ENCODE measurements at regions not wholly inside any gene's neighbourhood (a gene's known extent, or its start where the extent isn't known, plus 50 kb on each side); places are given as distances from the start of the nearest gene placed in this dataset.
A peak's percentile ranks its signal among the peaks of the same experiment; 100 is the strongest.
"Not testable (repeated sequence)": the region's sequence is repeated elsewhere in the genome, so short reads cannot be mapped to it uniquely, and the experiment has no call there.

DNA sequence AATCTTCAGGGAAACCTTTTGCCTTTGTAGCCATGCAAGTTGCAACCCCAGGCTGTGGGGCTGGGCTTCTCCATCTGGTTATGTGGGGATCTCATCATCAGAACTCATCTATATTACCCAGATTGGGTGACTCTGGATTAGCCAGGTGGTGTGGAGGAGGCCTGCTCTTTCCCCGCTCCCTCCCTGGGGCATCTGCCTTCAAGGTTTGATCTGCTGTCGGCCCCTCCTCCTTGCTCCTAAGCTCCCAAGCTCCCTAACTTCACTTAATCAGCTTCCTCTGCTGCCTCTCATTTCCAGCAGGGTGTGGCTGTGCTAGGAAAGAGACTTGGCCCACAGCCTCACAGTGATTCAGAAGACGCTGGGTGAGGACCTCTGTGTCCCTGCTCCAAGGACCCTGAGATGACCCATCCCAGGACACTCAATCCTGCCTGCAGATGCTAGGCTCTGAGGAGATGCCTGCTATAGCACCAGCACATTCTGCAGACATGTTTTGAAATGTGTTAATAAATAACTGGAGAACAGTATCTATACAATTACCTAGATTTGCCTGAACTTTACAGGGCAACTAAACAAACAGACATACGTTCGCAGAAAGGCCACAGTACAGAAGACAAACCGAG is 392.1 kb upstream of the PODXL start:
- Histone ChIP-seq H3K27me3 (no peaks in the 10 kb centered on the region), H3K9me3 (no peaks in the 10 kb centered on the region), H3K36me3 (no peaks in the 10 kb centered on the region), H3K4me3 (no peak overlapping the region)
- DNase-seq = peak; percentile 47

DNA sequence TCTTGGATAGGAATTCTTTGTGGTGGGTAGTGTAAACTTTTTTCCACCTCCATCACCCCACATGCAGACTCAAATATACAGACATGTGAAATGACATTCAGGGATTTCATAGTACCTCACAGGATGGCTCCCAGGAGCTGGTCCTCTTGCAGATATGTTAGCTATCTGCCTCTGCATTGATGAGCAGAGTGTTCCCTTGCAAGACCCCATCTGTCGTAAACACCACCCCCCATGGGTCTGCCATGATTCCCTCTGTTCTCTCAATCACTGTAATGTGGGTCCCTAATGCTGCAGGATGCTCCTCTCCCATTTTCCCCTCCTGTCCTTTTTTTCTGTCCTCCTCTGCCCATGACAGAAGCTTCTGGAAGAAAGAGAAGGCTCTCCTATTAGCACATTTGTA is 391.2 kb upstream of the PODXL start:
- Histone ChIP-seq H3K4me3 (no peak overlapping the region), H3K36me3 (no peaks in the 10 kb centered on the region), H3K27me3 (no peaks in the 10 kb centered on the region), H3K9me3 (no peaks in the 10 kb centered on the region)
- DNase-seq = no peak

DNA sequence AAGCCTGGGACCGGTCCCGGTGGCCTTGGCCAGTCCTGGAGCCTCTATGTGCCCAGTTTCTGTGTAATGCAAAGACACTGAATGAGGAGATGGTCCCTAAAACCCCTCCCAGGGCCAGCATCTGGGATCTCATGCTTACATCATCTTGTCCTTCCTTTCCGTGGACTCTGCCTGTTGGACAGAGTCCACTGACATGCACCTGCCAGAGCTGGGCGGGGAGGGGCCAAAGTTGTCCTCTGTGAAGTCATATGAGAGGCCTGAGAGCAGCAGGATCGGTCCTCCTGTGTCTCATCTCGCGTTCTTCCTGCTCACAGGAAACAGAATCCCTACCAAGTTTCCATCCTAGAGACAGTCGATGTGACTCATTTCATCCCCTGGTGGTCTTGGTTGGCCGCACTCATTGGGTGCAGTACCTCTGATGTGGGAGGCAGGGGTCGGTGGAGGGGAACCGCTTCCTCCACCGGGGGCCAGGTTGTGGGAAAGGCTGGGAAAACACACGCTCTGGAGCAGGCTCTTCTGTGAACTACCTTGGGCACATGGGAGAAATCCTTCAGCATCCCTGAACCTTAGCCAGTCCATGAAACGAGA is 389.6 kb upstream of the PODXL start:
- H3K36me3 ChIP-seq = no peaks in the 10 kb centered on the region
- H3K27me3 ChIP-seq = no peaks in the 10 kb centered on the region
- H3K4me3 ChIP-seq = no peak overlapping the region
- DNase-seq = no peak
- no peaks in the 10 kb centered on the region for H3K9me3 ChIP-seq

GRCh38 chr7:131945313-131945911 is 389.0 kb upstream of the PODXL start:
- no peaks in the 10 kb centered on the region for H3K27me3 ChIP-seq
- DNase-seq = peak; percentile 42
- no peak overlapping the region for H3K4me3 ChIP-seq
- H3K36me3 ChIP-seq = no peaks in the 10 kb centered on the region
- H3K9me3 ChIP-seq = no peaks in the 10 kb centered on the region

- no peak for DNase-seq
- no peaks in the 10 kb centered on the region for H3K36me3 ChIP-seq
- H3K27me3 ChIP-seq = no peaks in the 10 kb centered on the region
- no peaks in the 10 kb centered on the region for H3K9me3 ChIP-seq
- no peak overlapping the region for H3K4me3 ChIP-seq
Observed at GRCh38 chr7:131944556-131945069, 388.2 kb upstream of the PODXL start.

DNA sequence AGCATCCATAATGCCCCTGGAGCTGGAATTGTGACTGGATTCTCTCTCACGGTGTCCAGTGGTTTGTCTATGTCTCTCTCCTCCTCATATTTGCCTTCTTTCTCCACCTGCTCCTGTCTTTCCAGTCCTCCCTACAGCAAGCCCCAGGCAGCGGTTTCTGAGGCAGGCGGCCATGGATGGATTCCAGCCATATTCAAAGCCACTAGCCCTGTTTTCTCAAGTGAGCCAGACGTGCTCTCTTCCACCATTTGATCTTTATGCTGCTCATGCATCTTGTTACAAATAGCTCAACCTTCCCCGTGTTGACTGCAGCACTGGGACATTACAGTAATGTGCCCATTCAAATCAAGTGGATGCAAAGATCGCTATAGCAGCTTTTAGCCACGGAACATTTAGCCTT is 387.2 kb upstream of the PODXL start:
- H3K4me3 ChIP-seq = no peak overlapping the region
- no peaks in the 10 kb centered on the region for H3K9me3 ChIP-seq
- H3K27me3 ChIP-seq = no peaks in the 10 kb centered on the region
- no peaks in the 10 kb centered on the region for H3K36me3 ChIP-seq
- DNase-seq = no peak

GRCh38 chr7:131943211-131943610 is 386.8 kb upstream of the PODXL start:
- Histone ChIP-seq H3K9me3 (no peaks in the 10 kb centered on the region), H3K4me3 (no peak overlapping the region), H3K36me3 (no peaks in the 10 kb centered on the region), H3K27me3 (no peaks in the 10 kb centered on the region)
- no peak for DNase-seq

- Histone ChIP-seq H3K9me3 (no peaks in the 10 kb centered on the region), H3K4me3 (no peak overlapping the region), H3K27me3 (no peaks in the 10 kb centered on the region), H3K36me3 (no peaks in the 10 kb centered on the region)
- no peak for DNase-seq
Observed at GRCh38 chr7:131942287-131943150, 386.1 kb upstream of the PODXL start.

DNA sequence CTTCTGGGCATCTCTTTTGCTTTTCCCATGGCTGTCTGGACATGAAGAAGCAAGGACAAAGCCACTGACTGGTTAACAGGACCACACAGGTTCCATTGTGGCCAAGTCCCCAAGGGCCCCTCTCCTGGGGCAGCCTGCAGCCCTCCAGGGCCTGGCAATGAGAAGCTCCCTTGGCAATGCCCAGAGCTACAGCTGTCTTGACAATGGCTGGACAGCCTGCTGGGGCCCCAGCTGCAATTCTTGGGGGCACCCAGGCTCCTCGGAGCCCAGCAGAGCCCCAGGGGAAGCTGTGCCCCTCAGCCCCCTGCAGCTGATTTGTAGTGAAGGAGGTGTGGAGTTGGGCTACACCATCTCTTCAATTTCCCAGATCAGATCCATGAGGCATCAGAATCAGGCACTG is 384.9 kb upstream of the PODXL start:
- no peaks in the 10 kb centered on the region for H3K27me3 ChIP-seq
- H3K9me3 ChIP-seq = no peaks in the 10 kb centered on the region
- no peak overlapping the region for H3K4me3 ChIP-seq
- no peak for DNase-seq
- H3K36me3 ChIP-seq = no peaks in the 10 kb centered on the region

DNA sequence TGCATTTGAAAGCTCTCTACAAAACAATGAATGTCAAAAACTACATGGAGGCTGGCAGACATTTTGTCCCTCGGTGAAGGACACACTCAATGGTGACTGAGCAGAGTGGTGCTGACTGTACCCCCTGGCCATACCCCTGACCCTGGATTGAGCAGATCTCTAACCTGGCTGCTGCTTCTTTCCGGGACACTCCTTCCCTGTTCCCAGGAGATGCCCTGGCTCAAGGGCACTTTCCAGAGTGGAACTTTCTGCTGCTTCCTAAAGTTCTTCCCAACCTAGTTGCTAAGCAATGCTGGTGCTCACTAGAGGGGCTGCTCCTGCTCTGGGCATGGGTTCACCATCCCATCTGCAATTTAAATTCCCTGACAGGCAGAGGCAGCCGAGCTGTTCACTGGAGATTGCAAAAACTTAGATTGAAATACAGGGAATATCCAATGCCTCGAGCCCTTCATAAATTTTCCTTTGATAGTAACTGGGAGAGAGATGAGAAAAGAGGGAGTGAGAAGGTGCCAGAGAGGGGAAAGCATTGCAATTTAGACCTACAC is 384.3 kb upstream of the PODXL start:
- H3K27me3 ChIP-seq = no peaks in the 10 kb centered on the region
- H3K36me3 ChIP-seq = no peaks in the 10 kb centered on the region
- DNase-seq = no peak
- no peaks in the 10 kb centered on the region for H3K9me3 ChIP-seq
- H3K4me3 ChIP-seq = no peak overlapping the region

DNA sequence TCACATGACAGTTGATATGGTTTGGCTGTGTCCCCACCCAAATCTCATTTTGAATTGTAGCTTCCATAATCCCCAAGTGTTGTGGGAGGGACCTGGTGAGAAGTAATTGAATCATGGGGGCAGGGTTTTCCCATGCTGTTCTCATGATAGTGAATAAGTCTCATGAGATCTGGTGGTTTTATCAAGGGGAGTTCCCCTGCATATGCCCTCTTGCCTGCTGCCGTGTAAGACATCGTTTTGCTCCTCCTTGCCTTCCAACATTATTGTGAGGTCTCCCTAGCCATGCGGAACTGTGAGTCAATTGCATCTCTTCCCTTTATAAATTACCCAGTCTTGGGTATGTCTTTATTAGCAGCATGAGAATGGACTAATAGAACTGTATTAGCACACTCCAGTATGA is 382.4 kb upstream of the PODXL start:
- not testable (repeated sequence) for H3K4me3 ChIP-seq, H3K27me3 ChIP-seq, DNase-seq, H3K36me3 ChIP-seq, H3K9me3 ChIP-seq

DNA sequence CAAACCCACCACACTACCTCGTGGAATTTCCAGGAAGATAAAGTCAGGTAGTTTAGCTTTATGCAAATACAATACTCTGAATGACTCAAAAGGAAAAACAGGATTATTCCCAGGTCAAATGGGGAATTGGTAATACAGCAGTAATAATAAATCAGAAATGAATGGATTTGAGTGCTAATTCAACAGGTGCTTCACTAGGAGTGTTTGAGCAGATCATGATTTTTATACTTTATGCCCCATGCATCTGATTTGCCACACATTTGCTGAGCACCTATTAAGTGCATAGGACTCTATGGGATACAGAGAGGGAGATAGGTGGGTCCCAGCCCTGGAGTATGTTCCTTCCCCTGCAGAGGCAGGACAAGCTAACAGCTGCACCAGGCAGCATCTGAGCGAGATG is 381.4 kb upstream of the PODXL start:
- no peaks in the 10 kb centered on the region for H3K36me3 ChIP-seq
- DNase-seq = no peak

DNA sequence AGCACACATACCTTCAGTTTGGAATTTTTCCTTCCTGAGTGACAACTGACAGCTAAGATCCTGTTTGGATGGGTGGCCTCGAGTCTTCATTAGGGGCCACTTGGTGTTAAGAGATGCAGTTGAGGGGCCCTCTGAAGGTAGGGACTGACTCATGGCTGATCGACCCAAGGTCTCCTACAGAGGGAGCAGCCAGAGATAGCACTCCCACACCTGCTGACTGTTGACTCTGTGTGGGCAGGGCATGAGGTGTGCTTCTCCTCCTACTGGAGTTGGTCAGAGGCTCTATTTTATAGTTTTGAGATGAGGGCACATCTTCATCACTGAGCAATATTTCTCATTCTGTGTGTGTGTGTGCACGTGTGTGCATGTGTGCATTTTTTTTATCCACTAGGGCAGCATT is 378.8 kb upstream of the PODXL start:
- DNase-seq = no peak
- H3K9me3 ChIP-seq = no peaks in the 10 kb centered on the region
- H3K4me3 ChIP-seq = no peak overlapping the region
- no peaks in the 10 kb centered on the region for H3K36me3 ChIP-seq
- no peaks in the 10 kb centered on the region for H3K27me3 ChIP-seq

More for the DNA sequence above, 381.4 kb upstream of the PODXL start:
- Histone ChIP-seq H3K9me3 (no peaks in the 10 kb centered on the region), H3K4me3 (no peak overlapping the region), H3K27me3 (no peaks in the 10 kb centered on the region)

GRCh38 chr7:131934452-131934851 is 378.0 kb upstream of the PODXL start:
- H3K4me3 ChIP-seq = no peak overlapping the region
- DNase-seq = no peak
- H3K27me3 ChIP-seq = no peaks in the 10 kb centered on the region
- H3K36me3 ChIP-seq = no peaks in the 10 kb centered on the region
- no peaks in the 10 kb centered on the region for H3K9me3 ChIP-seq

DNA sequence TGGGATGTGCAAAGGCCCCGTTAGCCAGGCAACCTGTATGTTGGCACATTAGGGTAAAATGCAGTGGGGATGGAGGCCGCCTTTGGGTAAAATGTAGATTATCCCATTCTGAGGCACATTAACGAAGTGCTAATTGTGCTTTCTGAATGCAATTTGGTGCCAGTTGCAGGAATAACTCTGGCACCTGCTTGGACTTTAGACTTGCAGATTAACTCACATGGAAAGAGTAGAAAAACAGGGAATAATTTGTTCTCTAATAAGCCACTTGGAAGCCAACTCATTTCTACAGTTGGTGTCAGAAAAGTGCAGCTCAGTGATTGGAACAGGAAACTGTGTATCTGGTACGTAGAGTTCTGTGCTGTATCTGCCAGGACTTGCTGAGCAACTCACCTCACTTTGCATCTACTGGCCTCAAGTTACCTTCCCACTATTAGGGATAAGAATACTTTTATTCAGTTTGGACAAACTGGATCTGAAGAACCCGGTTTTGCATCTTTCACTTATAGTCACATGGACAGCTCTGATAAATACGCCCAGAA is 377.4 kb upstream of the PODXL start:
- Histone ChIP-seq H3K27me3 (no peaks in the 10 kb centered on the region), H3K4me3 (no peak overlapping the region), H3K9me3 (no peaks in the 10 kb centered on the region), H3K36me3 (no peaks in the 10 kb centered on the region)
- no peak for DNase-seq

GRCh38 chr7:131933219-131933618 is 376.8 kb upstream of the PODXL start:
- not testable (repeated sequence) for H3K27me3 ChIP-seq, H3K9me3 ChIP-seq, H3K36me3 ChIP-seq, H3K4me3 ChIP-seq, DNase-seq

GRCh38 chr7:131932271-131932670 is 375.8 kb upstream of the PODXL start:
- no peak for DNase-seq
- H3K27me3 ChIP-seq = no peaks in the 10 kb centered on the region
- H3K9me3 ChIP-seq = no peaks in the 10 kb centered on the region
- no peaks in the 10 kb centered on the region for H3K36me3 ChIP-seq
- no peak overlapping the region for H3K4me3 ChIP-seq
